Skeletal muscle tissue (tissue), 3 donors: ENCODE measurements at regions not wholly inside any gene's neighbourhood (a gene's known extent, or its start where the extent isn't known, plus 50 kb on each side); places are given as distances from the start of the nearest gene placed in this dataset.
"Not testable (repeated sequence)": the region's sequence is repeated elsewhere in the genome, so short reads cannot be mapped to it uniquely, and the experiment has no call there.

Experiments
- H3K27ac ChIP-seq: one replicate; pipeline ENCODE4 v1.7.0; 2013; ENCODE audit warnings: mild to moderate bottlenecking, low read depth, low read length, inconsistent platforms
- H3K27me3 ChIP-seq, 3 donors: one replicate each; pipeline ENCODE4 v1.7.0; 2013; ENCODE audit warnings: low read length in 3 of 3; ENCODE audit not compliant: control insufficient read depth in 3 of 3, insufficient read depth in 3 of 3
- H3K36me3 ChIP-seq, 3 donors: one replicate each; pipeline ENCODE4 v1.7.0; 2013; ENCODE audit warnings: low read length in 3 of 3; ENCODE audit not compliant: control insufficient read depth in 3 of 3, insufficient read depth in 3 of 3
- H3K4me1 ChIP-seq, 3 donors: one replicate each; pipeline ENCODE4 v1.7.0; 2013; ENCODE audit warnings: low read length in 3 of 3, mild to moderate bottlenecking in 3 of 3; ENCODE audit not compliant: control insufficient read depth in 3 of 3, insufficient read depth in 3 of 3
- H3K4me3 ChIP-seq, 3 donors: one replicate each; pipeline ENCODE4 v1.7.0; 2013; ENCODE audit warnings: low read length in 3 of 3
- H3K9ac ChIP-seq, 3 donors: one replicate each; pipeline ENCODE4 v1.7.0; 2013; ENCODE audit warnings: low read length in 3 of 3, mild to moderate bottlenecking in 3 of 3, moderate library complexity in 2 of 3, low read depth in 1 of 3
- H3K9me3 ChIP-seq, 3 donors: one replicate each; pipeline ENCODE4 v1.7.0; 2013; ENCODE audit warnings: low read length in 3 of 3; ENCODE audit not compliant: control insufficient read depth in 3 of 3
- donor health status: Osteomylitis.

GRCh38 chr6:119738425-119738824 is 388.9 kb upstream of the MAN1A1 start:
- no peaks in the 10 kb centered on the region for H3K36me3 ChIP-seq

DNA sequence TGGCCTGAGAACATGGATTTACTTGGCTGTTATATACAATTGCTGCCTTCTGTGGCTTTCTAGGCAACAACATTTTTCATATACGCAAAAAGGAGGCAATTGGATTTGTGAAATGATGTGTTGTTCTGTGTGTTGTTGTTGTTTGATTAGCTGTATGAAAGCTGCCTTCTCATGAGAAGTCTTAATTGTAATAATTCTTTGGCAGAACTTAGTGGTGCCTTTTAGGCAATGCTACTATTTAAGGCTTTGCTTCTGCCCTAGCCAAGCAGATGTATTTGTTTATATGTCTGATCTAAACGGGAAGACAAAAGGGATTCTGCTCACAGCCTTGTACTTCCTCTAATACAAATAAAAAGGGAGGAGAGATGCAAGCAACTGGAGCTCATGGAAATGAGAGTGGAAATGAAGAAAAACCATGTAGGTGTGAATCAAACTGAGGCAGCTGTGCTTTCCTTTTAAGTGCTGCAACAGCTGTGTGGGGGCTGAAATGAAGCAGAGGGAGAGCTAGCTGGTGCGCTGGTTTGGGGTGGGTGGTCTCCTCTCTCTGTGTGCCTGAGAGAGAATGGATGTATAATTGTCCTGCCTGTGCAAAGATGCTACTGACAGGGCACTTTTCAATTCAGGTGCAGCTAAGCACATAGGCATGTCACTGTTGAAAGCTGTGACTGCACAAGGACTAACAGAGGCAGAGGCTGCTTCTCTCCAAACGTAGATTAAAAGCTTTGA is 386.9 kb upstream of the MAN1A1 start:
- no peak overlapping the region for H3K4me3 ChIP-seq
- no peaks in the 10 kb centered on the region for H3K4me1 ChIP-seq
- no peaks in the 10 kb centered on the region for H3K9me3 ChIP-seq
- no peaks in the 10 kb centered on the region for H3K27me3 ChIP-seq
- no peak overlapping the region for H3K9ac ChIP-seq
- H3K36me3 ChIP-seq, result no peaks in the 10 kb centered on the region
- no peak overlapping the region for H3K27ac ChIP-seq

More at GRCh38 chr6:119738425-119738824, 388.9 kb upstream of the MAN1A1 start:
- Histone ChIP-seq H3K9me3 (no peaks in the 10 kb centered on the region), H3K4me1 (no peaks in the 10 kb centered on the region), H3K27ac (no peak overlapping the region), H3K27me3 (no peaks in the 10 kb centered on the region), H3K4me3 (no peak overlapping the region), H3K9ac (no peak overlapping the region)

GRCh38 chr6:119735530-119735929 is 386.0 kb upstream of the MAN1A1 start:
- Histone ChIP-seq H3K27me3 (no peaks in the 10 kb centered on the region), H3K9ac (no peak overlapping the region), H3K27ac (no peak overlapping the region), H3K9me3 (no peaks in the 10 kb centered on the region), H3K4me3 (no peak overlapping the region), H3K36me3 (no peaks in the 10 kb centered on the region), H3K4me1 (no peaks in the 10 kb centered on the region)

DNA sequence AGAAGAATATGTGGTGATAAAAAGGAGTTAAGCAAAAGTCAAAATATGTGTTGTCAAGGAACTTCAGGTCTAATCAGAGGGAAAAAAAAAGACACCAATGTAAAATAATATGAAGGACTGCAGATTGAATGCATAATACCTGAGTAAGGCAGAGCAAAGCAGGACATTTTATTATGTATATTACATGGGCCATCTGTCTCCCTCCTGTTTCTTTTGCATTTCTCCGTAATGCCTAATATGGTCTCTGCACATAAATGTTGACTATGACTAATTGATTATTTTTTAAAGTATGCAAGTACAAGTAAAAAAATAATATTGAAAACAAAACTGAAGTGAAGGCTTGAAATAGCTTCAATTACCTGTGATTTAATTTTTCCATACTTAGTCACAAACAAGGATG is 384.7 kb upstream of the MAN1A1 start:
- Histone ChIP-seq H3K9ac (no peak overlapping the region), H3K4me1 (no peaks in the 10 kb centered on the region), H3K4me3 (no peak overlapping the region), H3K9me3 (no peaks in the 10 kb centered on the region), H3K27ac (no peak overlapping the region), H3K27me3 (no peaks in the 10 kb centered on the region), H3K36me3 (no peaks in the 10 kb centered on the region)

- Histone ChIP-seq H3K36me3 (no peaks in the 10 kb centered on the region), H3K27ac (no peak overlapping the region), H3K9me3 (no peaks in the 10 kb centered on the region), H3K4me3 (no peak overlapping the region), H3K27me3 (no peaks in the 10 kb centered on the region), H3K4me1 (no peaks in the 10 kb centered on the region), H3K9ac (no peak overlapping the region)
Observed at GRCh38 chr6:119728935-119729334, 379.4 kb upstream of the MAN1A1 start.

GRCh38 chr6:119728220-119728750 is 378.7 kb upstream of the MAN1A1 start:
- no peaks in the 10 kb centered on the region for H3K36me3 ChIP-seq
- H3K4me3 ChIP-seq, result no peak overlapping the region
- H3K9ac ChIP-seq, result no peak overlapping the region
- no peaks in the 10 kb centered on the region for H3K27me3 ChIP-seq
- H3K9me3 ChIP-seq, result no peaks in the 10 kb centered on the region
- H3K27ac ChIP-seq, result no peak overlapping the region
- H3K4me1 ChIP-seq, result no peaks in the 10 kb centered on the region

- no peaks in the 10 kb centered on the region for H3K36me3 ChIP-seq
Observed at GRCh38 chr6:119727504-119728219, 378.1 kb upstream of the MAN1A1 start.

GRCh38 chr6:119726912-119727311 is 377.4 kb upstream of the MAN1A1 start:
- not testable (repeated sequence) for H3K4me1 ChIP-seq, H3K9me3 ChIP-seq, H3K36me3 ChIP-seq, H3K9ac ChIP-seq, H3K27ac ChIP-seq, H3K27me3 ChIP-seq, H3K4me3 ChIP-seq

More at GRCh38 chr6:119727504-119728219, 378.1 kb upstream of the MAN1A1 start:
- Histone ChIP-seq H3K4me1 (no peaks in the 10 kb centered on the region), H3K4me3 (no peak overlapping the region), H3K9ac (no peak overlapping the region), H3K9me3 (no peaks in the 10 kb centered on the region), H3K27me3 (no peaks in the 10 kb centered on the region), H3K27ac (no peak overlapping the region)

- Histone ChIP-seq H3K9ac (no peak overlapping the region), H3K9me3 (no peaks in the 10 kb centered on the region), H3K27me3 (no peaks in the 10 kb centered on the region), H3K4me1 (no peaks in the 10 kb centered on the region), H3K27ac (no peak overlapping the region), H3K4me3 (no peak overlapping the region), H3K36me3 (no peaks in the 10 kb centered on the region)
Observed at GRCh38 chr6:119726086-119726485, 376.5 kb upstream of the MAN1A1 start.

DNA sequence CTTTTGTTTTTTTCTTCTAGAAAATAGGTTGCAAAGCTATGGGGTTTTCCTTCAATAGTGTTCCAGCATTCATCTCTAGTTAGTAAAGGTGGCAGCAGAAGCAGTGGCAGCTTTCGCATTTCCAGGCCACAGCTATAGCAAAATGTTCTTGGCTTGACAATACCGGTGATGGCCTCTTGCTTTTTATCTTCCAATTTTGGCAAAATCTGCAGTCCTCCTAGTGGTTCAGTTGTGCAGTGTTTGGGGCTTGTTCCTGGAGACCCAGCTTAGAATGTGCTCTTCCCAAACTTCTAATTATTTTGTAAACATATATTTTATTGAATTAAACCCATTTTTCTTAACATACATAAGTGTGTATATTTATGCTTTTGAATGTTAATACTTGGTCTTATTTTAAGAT is 370.6 kb upstream of the MAN1A1 start:
- H3K9me3 ChIP-seq, result no peaks in the 10 kb centered on the region
- no peak overlapping the region for H3K9ac ChIP-seq
- H3K27ac ChIP-seq, result no peak overlapping the region
- no peaks in the 10 kb centered on the region for H3K36me3 ChIP-seq
- H3K4me3 ChIP-seq, result no peak overlapping the region
- no peaks in the 10 kb centered on the region for H3K27me3 ChIP-seq
- H3K4me1 ChIP-seq, result no peaks in the 10 kb centered on the region
